Inflammatory macrophage (primary cell): ENCODE measurements at regions not wholly inside any gene's neighbourhood (a gene's known extent, or its start where the extent isn't known, plus 50 kb on each side); places are given as distances from the start of the nearest gene placed in this dataset.

Source experiments
- DNase-seq, 2 donors: peaks; one replicate each; pipeline ENCODE4 v3.0.0-alpha.2; 2020 to 2022

- DNase-seq = no peak
Measured at GRCh38 chr22:48796310-48797015, 1031.2 kb downstream of the BRD1 start.

GRCh38 chr22:48795664-48796063, 1032.0 kb downstream of the BRD1 start:
- no peak for DNase-seq

GRCh38 chr22:48794906-48795305, 1032.8 kb downstream of the BRD1 start:
- DNase-seq = no peak

- no peak for DNase-seq
Measured at GRCh38 chr22:48793949-48794348, 1033.7 kb downstream of the BRD1 start.

- DNase-seq = no peak
Measured at GRCh38 chr22:48786679-48786996, 1041.0 kb downstream of the BRD1 start.

GRCh38 chr22:48785792-48786678, 1041.6 kb downstream of the BRD1 start:
- DNase-seq = no peak

- no peak for DNase-seq
Measured at GRCh38 chr22:48784701-48785503, 1042.8 kb downstream of the BRD1 start.

- DNase-seq = no peak
Measured at GRCh38 chr22:48783821-48784266, 1043.8 kb downstream of the BRD1 start.

GRCh38 chr22:48782811-48783511, 1044.7 kb downstream of the BRD1 start:
- DNase-seq = no peak

GRCh38 chr22:48782326-48782725, 1045.3 kb downstream of the BRD1 start:
- no peak for DNase-seq

GRCh38 chr22:48781868-48782267, 1045.8 kb downstream of the BRD1 start:
- no peak for DNase-seq

GRCh38 chr22:48781391-48781790, 1046.3 kb downstream of the BRD1 start:
- DNase-seq = no peak

GRCh38 chr22:48780597-48781277, 1046.9 kb downstream of the BRD1 start:
- DNase-seq = no peak

GRCh38 chr22:48779661-48780596, 1047.7 kb downstream of the BRD1 start:
- DNase-seq = no peak

GRCh38 chr22:48779211-48779643, 1048.4 kb downstream of the BRD1 start:
- DNase-seq = no peak

GRCh38 chr22:48778308-48779195, 1049.1 kb downstream of the BRD1 start:
- DNase-seq = no peak

GRCh38 chr22:48772286-48772907, 1055.3 kb downstream of the BRD1 start:
- no peak for DNase-seq

- DNase-seq = no peak
Measured at GRCh38 chr22:48765595-48765994, 1062.1 kb downstream of the BRD1 start.

- no peak for DNase-seq
Measured at GRCh38 chr22:48761546-48761945, 1066.1 kb downstream of the BRD1 start.
